C4-2B (cell line): ENCODE measurements at regions not wholly inside any gene's neighbourhood (a gene's known extent, or its start where the extent isn't known, plus 50 kb on each side); places are given as distances from the start of the nearest gene placed in this dataset.

Source experiments
- H3K27ac ChIP-seq: fragments of 450-650 bp; 2 replicates; pipeline ENCODE4 v1.5.1; 2017
- CTCF ChIP-seq: fragments of 450-650 bp; conservative IDR thresholded peaks from 2 replicates; pipeline ENCODE4 v1.5.1; 2017; ENCODE audit warnings: mild to moderate bottlenecking
- ZFX ChIP-seq: fragments of 450-650 bp; IDR thresholded peaks from 2 replicates; pipeline ENCODE4 v1.6.1; 2017

GRCh38 chr2:107428781-107429180 is 397.9 kb upstream of the RGPD4 start:
- no peak overlapping the region for H3K27ac ChIP-seq
- TF ChIP-seq ZFX = no peak
- TF ChIP-seq CTCF = no peak

DNA sequence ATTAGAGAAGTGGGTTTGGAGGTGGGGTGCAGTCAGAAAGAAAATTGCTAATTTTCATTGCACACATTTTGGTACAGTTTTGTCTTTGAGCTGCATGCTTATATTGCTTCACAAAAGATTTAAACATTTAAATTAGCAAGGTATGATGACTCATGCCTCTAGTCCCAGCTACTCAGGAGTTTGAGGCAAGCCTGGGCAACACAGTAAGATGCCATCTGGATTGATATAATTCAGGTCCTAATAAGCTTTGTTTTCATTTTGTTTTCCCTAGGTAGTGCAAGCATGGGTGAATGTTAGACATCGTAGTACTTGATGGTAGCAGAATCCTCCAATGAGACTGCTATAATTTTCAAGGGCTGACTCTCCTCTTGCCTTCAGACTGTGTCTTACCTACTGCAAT is 396.7 kb upstream of the RGPD4 start:
- TF ChIP-seq CTCF (no peak), ZFX (no peak)
- H3K27ac ChIP-seq = no peak overlapping the region

DNA sequence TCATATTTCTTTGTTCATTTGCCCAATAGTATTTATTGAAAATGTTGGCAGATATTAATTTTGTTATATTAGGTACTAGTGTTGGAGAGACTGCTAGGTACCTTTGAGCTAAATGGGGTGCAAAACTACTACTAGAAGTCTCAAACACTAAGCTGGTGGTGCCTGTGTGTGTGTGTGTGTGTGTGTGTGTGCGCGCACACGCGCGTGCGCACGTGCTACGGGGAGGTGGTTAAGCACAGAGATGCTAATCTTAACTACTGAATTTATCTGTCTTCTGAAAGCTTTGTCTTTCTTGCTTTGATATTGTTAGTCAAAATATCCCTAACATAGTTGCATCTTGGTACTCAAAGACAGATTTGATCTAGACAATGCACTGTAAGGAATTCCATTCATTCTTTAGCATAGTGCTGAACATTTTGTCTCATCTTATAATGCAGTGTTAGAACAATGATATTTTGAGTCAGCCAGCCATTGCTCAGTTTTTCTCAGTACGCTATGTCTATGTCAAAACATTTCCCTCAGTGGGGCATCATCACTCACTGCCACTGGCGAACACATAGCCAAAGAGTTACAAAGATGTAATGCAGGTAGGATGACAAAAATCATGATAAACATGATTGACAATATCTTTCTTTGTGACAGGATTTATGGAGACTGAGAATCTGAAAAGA is 396.0 kb upstream of the RGPD4 start:
- TF ChIP-seq ZFX (no peak), CTCF (no peak)
- H3K27ac ChIP-seq = no peak overlapping the region

DNA sequence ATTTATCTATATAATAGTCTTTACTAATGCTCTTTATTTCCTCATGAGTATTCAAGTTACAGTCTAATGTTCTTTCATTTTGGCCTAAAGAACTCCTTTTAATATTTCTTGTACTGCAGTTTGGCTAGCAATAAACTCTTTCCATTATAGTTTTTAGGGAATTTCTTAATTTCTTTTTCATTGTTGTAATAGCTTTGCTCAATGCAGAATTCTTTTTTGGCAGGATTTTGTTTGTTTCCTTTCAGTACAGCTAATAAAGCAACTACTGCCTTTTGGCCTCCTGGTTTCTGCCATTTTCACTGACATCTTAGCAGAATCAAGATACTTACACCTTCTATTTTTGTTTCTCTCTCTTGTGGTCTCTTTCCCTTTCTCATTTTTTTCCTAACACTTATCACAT is 390.4 kb upstream of the RGPD4 start:
- TF ChIP-seq ZFX = no peak
- no peak overlapping the region for H3K27ac ChIP-seq

DNA sequence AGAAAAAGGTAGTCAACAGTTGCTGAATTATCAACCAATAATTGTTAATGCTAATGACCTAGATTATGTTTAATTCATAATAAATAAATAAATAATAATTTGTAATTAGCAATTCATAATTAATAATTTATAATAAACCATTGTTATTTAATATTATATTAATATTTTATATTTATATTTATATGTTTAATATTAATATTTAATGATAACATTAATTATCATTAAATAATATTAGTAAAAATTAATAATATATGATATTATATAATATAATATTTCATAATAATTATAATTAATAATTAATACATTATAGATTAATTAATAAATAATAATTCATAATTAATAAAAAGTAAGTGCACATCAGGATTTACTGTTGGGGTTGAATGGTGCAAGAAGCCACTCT is 389.4 kb upstream of the RGPD4 start:
- TF ChIP-seq CTCF = no peak
- no peak for TF ChIP-seq ZFX
- no peak overlapping the region for H3K27ac ChIP-seq

GRCh38 chr2:107437807-107438206 is 388.9 kb upstream of the RGPD4 start:
- TF ChIP-seq CTCF (no peak), ZFX (no peak)
- H3K27ac ChIP-seq = no peak overlapping the region

- H3K27ac ChIP-seq = no peak overlapping the region
- TF ChIP-seq CTCF (no peak), ZFX (no peak)
Observed at GRCh38 chr2:107448160-107448559, 378.5 kb upstream of the RGPD4 start.

GRCh38 chr2:107461301-107461700 is 365.4 kb upstream of the RGPD4 start:
- TF ChIP-seq ZFX = no peak
- no peak for TF ChIP-seq CTCF
- H3K27ac ChIP-seq = no peak overlapping the region
